CD4-positive, alpha-beta T cell treated with Interleukin-17A for 1 hour (primary cell): ENCODE measurements at regions not wholly inside any gene's neighbourhood (a gene's known extent, or its start where the extent isn't known, plus 50 kb on each side); places are given as distances from the start of the nearest gene placed in this dataset.
"Not testable (repeated sequence)": the region's sequence is repeated elsewhere in the genome, so short reads cannot be mapped to it uniquely, and the experiment has no call there.

Source experiments
- DNase-seq: peaks from one replicate; pipeline ENCODE4 v3.0.0-alpha.2; 2020

- DNase-seq, result no peak
Measured at GRCh38 chr16:75929046-75929445, 202.8 kb upstream of the CPHXL start.

- no peak for DNase-seq
Measured at GRCh38 chr16:75931043-75931442, 204.8 kb upstream of the CPHXL start.

GRCh38 chr16:75931970-75932369, 205.7 kb upstream of the CPHXL start:
- DNase-seq, result no peak

- DNase-seq, result no peak
Measured at GRCh38 chr16:75938818-75939217, 212.5 kb upstream of the CPHXL start.

GRCh38 chr16:75942351-75942750, 216.1 kb upstream of the CPHXL start:
- no peak for DNase-seq

GRCh38 chr16:75942936-75943335, 216.6 kb upstream of the CPHXL start:
- no peak for DNase-seq

GRCh38 chr16:75943705-75944514, 217.6 kb upstream of the CPHXL start:
- no peak for DNase-seq

- DNase-seq, result no peak
Measured at GRCh38 chr16:75945916-75946457, 219.7 kb upstream of the CPHXL start.

- DNase-seq, result no peak
Measured at GRCh38 chr16:75947626-75948239, 221.4 kb upstream of the CPHXL start.

GRCh38 chr16:75948441-75948840, 222.2 kb upstream of the CPHXL start:
- no peak for DNase-seq

- DNase-seq, result no peak
Measured at GRCh38 chr16:75948886-75949285, 222.6 kb upstream of the CPHXL start.

GRCh38 chr16:75952124-75952523, 225.8 kb upstream of the CPHXL start:
- DNase-seq, result no peak

- DNase-seq, result no peak
Measured at GRCh38 chr16:75957870-75958269, 231.6 kb upstream of the CPHXL start.

GRCh38 chr16:75965504-75966374, 239.4 kb upstream of the CPHXL start:
- DNase-seq, result no peak

GRCh38 chr16:75969120-75969519, 242.8 kb upstream of the CPHXL start:
- DNase-seq, result not testable (repeated sequence)

GRCh38 chr16:75971334-75971733, 245.0 kb upstream of the CPHXL start:
- DNase-seq, result no peak

- DNase-seq, result no peak
Measured at GRCh38 chr16:75983296-75983695, 257.0 kb upstream of the CPHXL start.

GRCh38 chr16:75983741-75984381, 257.6 kb upstream of the CPHXL start:
- DNase-seq, result no peak

GRCh38 chr16:75987323-75987722, 261.0 kb upstream of the CPHXL start:
- DNase-seq, result no peak

- DNase-seq, result no peak
Measured at GRCh38 chr16:75996491-75996890, 270.2 kb upstream of the CPHXL start.

- no peak for DNase-seq
Measured at GRCh38 chr16:75997606-75998005, 271.3 kb upstream of the CPHXL start.

GRCh38 chr16:76007645-76008044, 269.6 kb upstream of the CNTNAP4 start:
- no peak for DNase-seq

- no peak for DNase-seq
Measured at GRCh38 chr16:76023835-76024234, 253.4 kb upstream of the CNTNAP4 start.
